ENCODE measurements at regions not wholly inside any gene's neighbourhood (a gene's known extent, or its start where the extent isn't known, plus 50 kb on each side); places are given as distances from the start of the nearest gene placed in this dataset.

DNA sequence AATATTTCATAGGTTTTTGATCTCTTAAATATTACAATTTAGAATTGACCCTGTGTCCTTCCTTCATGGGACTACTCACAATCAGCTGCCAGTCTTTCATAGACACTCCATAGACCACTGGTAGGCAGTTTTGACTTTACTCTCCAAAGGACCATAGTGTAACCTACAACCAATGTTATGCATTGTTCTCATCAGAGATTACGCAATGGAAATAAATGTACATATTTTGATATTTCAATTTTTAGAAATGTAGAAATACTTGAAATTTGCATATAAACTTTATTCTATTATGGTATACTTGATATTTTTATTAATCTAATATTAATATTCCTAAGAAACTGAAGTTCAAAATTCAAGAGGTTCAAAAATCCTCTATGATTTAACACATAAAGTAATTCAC lies 446.4 kb upstream of the KCND2 start:
- TF ChIP-seq CTCF (IDR thresholded peaks at IDR 0.05) (no peak), POLR2AphosphoS5 (IDR thresholded peaks at IDR 0.05; ENCODE audit: insufficient read depth in 1 of 2, low read depth in 1 of 2) (no peak)

Measured in vagina (tissue), 2 donors.